ENCODE measurements at regions not wholly inside any gene's neighbourhood (a gene's known extent, or its start where the extent isn't known, plus 50 kb on each side); places are given as distances from the start of the nearest gene placed in this dataset.

DNA sequence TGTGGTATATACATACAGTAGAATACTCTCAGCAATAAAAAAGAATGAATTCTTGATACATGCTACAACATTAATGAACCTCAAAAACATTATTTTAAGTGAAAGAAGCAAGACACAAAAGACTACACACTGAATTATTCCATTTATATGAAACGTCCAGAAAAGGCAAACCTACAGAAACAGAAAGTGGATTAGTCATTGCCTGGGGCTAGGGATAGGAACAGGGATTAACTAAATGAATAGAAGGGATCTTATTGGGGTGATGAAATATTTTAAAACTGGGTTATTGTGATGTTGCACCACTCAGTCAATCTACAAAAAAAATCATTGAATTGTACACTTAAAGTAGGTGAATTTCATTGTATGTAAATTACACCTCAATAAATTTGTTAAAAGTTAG lies 326.7 kb downstream of the PIK3R1 start:
- no peak overlapping the region for H3K27ac ChIP-seq
- no peak for DNase-seq
- TF ChIP-seq, protein P1, sequence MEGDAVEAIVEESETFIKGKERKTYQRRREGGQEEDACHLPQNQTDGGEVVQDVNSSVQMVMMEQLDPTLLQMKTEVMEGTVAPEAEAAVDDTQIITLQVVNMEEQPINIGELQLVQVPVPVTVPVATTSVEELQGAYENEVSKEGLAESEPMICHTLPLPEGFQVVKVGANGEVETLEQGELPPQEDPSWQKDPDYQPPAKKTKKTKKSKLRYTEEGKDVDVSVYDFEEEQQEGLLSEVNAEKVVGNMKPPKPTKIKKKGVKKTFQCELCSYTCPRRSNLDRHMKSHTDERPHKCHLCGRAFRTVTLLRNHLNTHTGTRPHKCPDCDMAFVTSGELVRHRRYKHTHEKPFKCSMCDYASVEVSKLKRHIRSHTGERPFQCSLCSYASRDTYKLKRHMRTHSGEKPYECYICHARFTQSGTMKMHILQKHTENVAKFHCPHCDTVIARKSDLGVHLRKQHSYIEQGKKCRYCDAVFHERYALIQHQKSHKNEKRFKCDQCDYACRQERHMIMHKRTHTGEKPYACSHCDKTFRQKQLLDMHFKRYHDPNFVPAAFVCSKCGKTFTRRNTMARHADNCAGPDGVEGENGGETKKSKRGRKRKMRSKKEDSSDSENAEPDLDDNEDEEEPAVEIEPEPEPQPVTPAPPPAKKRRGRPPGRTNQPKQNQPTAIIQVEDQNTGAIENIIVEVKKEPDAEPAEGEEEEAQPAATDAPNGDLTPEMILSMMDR (IDR thresholded peaks at IDR 0.05; ENCODE audit: low read depth, low read length, missing control alignments) = no peak
- in situ Hi-C loops (cut with HindIII; ENCODE audit: low pct_ligation_motif_present, low sequenced_read_pairs) = no loop called here
- no peak overlapping the region for H3K4me3 ChIP-seq (ENCODE audit: low read depth, low read length)
- no peaks in the 10 kb centered on the region for H3K27me3 ChIP-seq (replicated peaks)
- no peaks in the 10 kb centered on the region for H3K36me3 ChIP-seq (replicated peaks)

DNA sequence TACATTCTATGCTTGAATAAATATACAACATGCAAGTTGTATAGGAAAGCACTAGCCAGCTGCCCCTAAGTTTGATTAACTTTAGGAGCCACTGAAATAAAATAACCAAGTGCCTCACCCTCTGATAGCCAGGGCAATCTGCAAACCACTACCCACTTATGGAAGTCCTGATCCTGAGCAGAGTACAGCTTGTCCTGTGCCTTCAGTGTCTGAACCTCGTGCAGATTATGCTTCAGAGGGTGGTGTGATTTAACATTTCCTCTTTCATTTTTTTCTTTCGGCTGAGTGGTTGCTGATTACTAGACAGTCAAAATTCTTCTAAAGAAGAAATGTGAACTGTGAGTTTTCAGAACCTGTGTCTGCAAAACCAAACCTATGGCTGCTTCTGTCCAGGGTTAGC lies 327.7 kb downstream of the PIK3R1 start:
- in situ Hi-C loops (cut with HindIII; ENCODE audit: low pct_ligation_motif_present, low sequenced_read_pairs) = no loop called here

DNA sequence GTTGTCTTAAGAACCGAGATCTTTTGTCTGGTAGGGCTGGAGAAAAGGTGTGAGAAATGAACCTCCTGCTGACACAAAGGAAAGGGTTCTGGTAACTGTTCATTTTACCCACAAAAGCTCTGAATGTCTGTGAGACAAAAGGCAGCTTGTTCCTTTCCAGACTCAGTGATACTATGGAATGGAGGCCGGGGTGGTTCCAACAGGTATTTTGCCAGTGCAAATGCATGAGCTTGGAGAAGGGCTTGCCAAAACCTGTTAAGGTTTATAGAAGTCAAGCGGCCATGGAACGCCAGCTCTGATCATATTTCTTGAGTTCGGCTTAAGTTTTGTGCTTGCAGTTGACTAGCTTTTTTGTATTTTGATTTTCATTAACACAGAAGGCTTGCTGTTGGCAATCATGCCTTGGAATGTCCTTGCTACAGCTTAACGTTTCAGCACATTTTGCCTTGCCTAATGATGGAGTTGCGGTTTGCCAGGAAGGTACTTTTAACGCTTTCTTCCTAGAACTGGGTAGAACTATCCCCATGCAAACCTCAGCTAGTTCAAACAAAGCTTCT lies 328.6 kb downstream of the PIK3R1 start:
- H3K27ac ChIP-seq = no peak overlapping the region
- H3K27me3 ChIP-seq (replicated peaks) = no peaks in the 10 kb centered on the region
- TF ChIP-seq, protein P1 (IDR thresholded peaks at IDR 0.05; ENCODE audit: low read depth, low read length, missing control alignments) = no peak
- H3K4me3 ChIP-seq (ENCODE audit: low read depth, low read length) = no peak overlapping the region
- H3K36me3 ChIP-seq (replicated peaks) = no peaks in the 10 kb centered on the region
- DNase-seq = no peak
- in situ Hi-C loops (cut with HindIII; ENCODE audit: low pct_ligation_motif_present, low sequenced_read_pairs) = no loop called here

More for the DNA sequence above, 327.7 kb downstream of the PIK3R1 start:
- Histone ChIP-seq H3K27ac (no peak overlapping the region), H3K4me3 (ENCODE audit: low read depth, low read length) (no peak overlapping the region), H3K36me3 (replicated peaks) (no peaks in the 10 kb centered on the region), H3K27me3 (replicated peaks) (no peaks in the 10 kb centered on the region)
- no peak for DNase-seq
- TF ChIP-seq, protein P1 (IDR thresholded peaks at IDR 0.05; ENCODE audit: low read depth, low read length, missing control alignments) = no peak

DNA sequence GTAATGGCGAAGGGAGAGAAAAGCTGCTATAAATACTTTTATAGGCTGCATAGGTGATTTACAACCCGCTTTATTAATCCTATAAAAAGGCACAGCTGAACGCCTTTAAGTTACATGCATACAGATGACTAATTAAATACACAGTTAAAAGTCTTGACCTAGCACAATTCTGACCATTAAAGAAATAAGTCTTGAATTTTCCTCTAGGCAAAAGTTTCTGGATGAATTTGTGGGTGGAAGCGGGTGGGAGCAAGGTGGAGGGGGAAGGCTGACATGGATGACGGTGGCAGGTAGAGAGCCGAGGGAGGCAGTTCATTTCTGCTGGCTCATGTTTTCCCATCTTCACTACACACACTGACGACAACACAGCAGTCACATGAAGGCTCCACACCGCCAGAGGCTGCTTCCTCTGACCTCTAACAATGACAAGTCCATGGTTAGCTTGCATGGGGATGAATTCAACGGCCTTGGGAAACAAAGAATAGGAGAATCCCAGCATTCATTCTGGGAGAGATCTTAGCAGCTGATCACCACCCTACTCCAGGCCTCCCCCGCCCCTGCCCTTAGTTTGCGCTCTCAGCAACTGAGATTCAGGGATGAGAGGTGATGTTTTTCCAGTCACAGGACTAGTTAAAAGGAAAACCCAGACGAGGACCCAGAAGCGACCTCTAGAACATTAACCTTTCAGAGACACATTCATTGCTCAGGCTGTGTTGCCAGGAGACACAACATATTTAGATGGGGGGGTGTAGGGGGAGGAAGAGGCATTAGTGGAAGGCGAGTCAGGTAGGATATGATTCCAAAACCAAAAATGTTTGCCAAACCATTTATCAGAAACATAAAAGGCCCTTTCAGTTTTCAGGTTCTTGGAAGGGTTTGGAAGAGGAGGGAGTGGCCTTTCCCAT lies 329.3 kb downstream of the PIK3R1 start:
- in situ Hi-C loops (cut with HindIII; ENCODE audit: low pct_ligation_motif_present, low sequenced_read_pairs) = no loop called here

DNA sequence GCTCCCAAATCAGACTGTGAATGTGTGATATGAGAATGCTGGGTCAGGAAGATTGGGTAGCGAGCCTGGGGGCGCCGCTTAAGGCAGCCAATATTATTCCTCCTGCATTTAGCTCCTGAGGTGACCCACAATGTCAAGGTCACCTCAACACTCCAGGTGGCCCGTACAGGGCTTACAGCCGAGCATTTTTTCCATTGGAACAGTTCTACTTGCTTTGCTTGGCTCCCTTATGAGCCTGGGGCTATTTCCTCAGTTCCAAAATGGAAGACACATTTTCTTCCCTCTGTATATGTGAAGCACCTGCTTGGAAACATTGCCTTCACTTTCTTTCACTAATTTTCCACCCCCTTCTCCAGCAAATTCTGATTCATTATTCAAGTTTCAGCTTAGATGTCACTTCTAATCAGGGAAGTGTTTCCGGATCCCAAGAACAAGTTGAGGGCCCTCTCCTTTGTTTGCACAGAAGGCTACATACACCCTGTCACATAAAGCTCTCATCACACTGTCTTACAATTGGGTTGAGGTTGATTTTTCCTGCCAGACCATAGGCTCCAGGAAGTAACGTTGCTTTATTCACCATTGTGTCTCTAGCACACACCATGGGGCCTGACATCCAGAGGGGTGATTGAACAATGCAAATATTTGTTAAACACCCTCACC lies 330.2 kb downstream of the PIK3R1 start:
- Histone ChIP-seq H3K27me3 (replicated peaks) (no peaks in the 10 kb centered on the region), H3K4me3 (ENCODE audit: low read depth, low read length) (no peak overlapping the region), H3K36me3 (replicated peaks) (no peaks in the 10 kb centered on the region), H3K27ac (no peak overlapping the region)
- DNase-seq = no peak
- in situ Hi-C loops (cut with HindIII; ENCODE audit: low pct_ligation_motif_present, low sequenced_read_pairs) = no loop called here
- TF ChIP-seq, protein P1 (IDR thresholded peaks at IDR 0.05; ENCODE audit: low read depth, low read length, missing control alignments) = no peak

More for the DNA sequence above, 329.3 kb downstream of the PIK3R1 start:
- H3K4me3 ChIP-seq (ENCODE audit: low read depth, low read length) = no peak overlapping the region
- H3K27me3 ChIP-seq (replicated peaks) = no peaks in the 10 kb centered on the region
- TF ChIP-seq, protein P1 (IDR thresholded peaks at IDR 0.05; ENCODE audit: low read depth, low read length, missing control alignments) = no peak
- no peak overlapping the region for H3K27ac ChIP-seq
- DNase-seq = no peak
- no peaks in the 10 kb centered on the region for H3K36me3 ChIP-seq (replicated peaks)
